HG02759 (cell line): ENCODE measurements at regions not wholly inside any gene's neighbourhood (a gene's known extent, or its start where the extent isn't known, plus 50 kb on each side); places are given as distances from the start of the nearest gene placed in this dataset.

ENCODE experiments used
- ATAC-seq: cut with Tn5 transposase; IDR thresholded peaks from one replicate; pipeline ENCODE4 v1.9.1; 2021; ENCODE audit warnings: mild to moderate bottlenecking, moderate library complexity; ENCODE audit not compliant: unreplicated experiment

GRCh38 chr7:16320099-16320660 is 101.2 kb downstream of the CRPPA start:
- no peak for ATAC-seq

GRCh38 chr7:16318989-16319915 is 102.1 kb downstream of the CRPPA start:
- ATAC-seq = no peak

- no peak for ATAC-seq
Measured at GRCh38 chr7:16318463-16318862, 102.9 kb downstream of the CRPPA start.

- no peak for ATAC-seq
Measured at GRCh38 chr7:16317406-16317805, 103.9 kb downstream of the CRPPA start.

GRCh38 chr7:16315280-16315679 is 106.1 kb downstream of the CRPPA start:
- ATAC-seq = no peak

DNA sequence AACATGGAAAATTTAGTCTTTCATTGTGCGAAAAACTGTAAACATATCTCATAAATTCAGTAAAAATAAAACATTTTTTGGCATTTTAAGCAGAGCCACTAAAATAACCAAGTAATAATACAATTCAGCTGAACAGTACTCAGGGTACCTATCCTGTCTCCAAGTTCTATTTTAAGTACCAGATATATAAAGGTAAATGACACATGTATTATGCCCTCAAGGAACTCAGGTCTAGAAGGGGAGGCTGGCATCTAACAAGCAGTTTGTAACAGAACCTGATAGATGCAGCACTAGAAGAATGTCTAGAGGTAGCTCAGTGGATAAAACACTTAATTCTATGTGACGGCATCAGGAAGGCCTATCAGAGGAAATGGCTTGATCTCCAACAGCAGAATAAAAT is 112.2 kb downstream of the CRPPA start:
- ATAC-seq = no peak

GRCh38 chr7:16301291-16301690 is 120.0 kb downstream of the CRPPA start:
- ATAC-seq = no peak

DNA sequence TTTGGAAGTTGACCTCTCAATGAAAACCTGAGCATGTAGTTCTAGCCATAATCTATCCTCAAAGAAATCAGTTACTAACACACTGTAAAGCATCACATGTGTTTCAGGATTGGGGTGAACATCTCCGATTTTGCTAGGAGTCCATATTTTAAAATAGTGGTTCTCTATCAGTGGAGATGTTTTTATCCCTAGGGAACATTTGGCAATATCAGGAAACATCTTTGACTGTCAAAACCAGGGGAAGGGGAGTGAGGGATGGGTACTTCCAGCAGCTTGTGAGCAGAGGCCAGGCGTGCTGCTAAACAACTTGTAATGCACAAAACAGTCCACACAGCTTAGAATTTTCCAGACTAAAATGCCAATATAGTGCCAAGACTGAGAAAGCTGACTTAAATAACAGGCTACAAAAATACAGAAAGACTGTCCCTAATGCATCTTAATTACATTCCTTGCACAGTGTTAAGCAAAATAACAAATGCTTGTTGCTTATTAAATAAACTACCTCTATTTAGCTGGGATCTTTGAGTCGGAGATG is 120.9 kb downstream of the CRPPA start:
- ATAC-seq = no peak

GRCh38 chr7:16299853-16300252 is 121.5 kb downstream of the CRPPA start:
- no peak for ATAC-seq

- ATAC-seq = no peak
Measured at GRCh38 chr7:16298221-16298620, 123.1 kb downstream of the CRPPA start.

DNA sequence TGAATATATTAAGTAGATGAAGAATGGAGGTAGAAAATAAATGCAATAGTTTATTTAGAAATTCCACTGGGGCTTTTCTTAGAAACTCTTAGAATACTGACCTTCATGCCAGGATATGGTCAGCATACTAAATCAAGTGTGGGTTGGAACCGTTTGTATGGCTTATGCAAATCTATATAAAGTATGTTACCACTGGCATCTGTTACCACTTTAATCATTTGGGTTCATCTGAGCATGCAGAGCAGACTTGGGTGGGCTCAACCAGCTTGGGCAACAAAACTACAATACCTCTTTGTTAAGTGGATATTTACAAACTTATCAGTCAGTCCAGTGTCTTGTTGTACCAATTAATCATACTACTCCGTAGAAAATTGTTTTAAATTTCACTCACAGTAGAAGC is 125.8 kb downstream of the CRPPA start:
- ATAC-seq = no peak

- no peak for ATAC-seq
Measured at GRCh38 chr7:16293669-16294425, 127.5 kb downstream of the CRPPA start.

GRCh38 chr7:16284581-16284980 is 136.8 kb downstream of the CRPPA start:
- ATAC-seq = no peak

- no peak for ATAC-seq
Measured at GRCh38 chr7:16278167-16278787, 143.1 kb downstream of the CRPPA start.

GRCh38 chr7:16271990-16272665 is 149.2 kb downstream of the CRPPA start:
- ATAC-seq = no peak

DNA sequence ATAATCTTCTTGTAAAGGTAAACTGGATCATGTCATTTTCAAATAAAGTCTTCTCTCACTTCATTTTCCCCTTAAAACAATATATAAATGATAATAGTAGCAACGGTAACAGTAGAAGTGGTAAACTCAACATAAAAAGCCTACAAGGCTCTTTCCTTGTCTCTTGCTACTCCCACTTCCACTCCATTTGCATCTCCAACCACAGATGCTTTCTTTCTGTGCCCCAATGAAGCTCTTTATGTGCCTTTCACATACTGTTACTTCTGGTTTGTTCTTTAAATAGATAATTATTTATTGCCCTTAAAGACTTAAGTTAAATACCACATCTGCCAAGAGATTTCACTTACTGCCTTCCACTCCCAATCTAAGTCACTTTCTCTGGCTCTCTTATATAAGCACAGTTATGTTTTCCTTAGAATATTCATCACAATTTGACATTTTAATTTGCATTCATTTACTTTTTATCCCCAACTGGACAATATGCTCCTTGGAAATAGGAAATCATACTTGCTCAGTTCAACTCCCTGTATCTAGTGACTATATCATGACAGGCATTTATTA is 149.9 kb downstream of the CRPPA start:
- ATAC-seq = peak; percentile 50

GRCh38 chr7:16270844-16271243 is 150.5 kb downstream of the CRPPA start:
- peak; percentile 6 for ATAC-seq

GRCh38 chr7:16268821-16269768 is 152.2 kb downstream of the CRPPA start:
- ATAC-seq = no peak
